ENCODE measurements at regions not wholly inside any gene's neighbourhood (a gene's known extent, or its start where the extent isn't known, plus 50 kb on each side); places are given as distances from the start of the nearest gene placed in this dataset.

- H3K27ac ChIP-seq: no peak overlapping the region
- no peak for DNase-seq (ENCODE audit: low read depth, low spot score)
Observed at GRCh38 chr3:82354228-82354627, 592.8 kb upstream of the GBE1 start.

GRCh38 chr3:82353306-82354171 lies 592.1 kb upstream of the GBE1 start:
- no peak for DNase-seq (ENCODE audit: low read depth, low spot score)
- H3K27ac ChIP-seq: no peak overlapping the region

- no peak for DNase-seq (ENCODE audit: low read depth, low spot score)
- no peak overlapping the region for H3K27ac ChIP-seq
Observed at GRCh38 chr3:82347585-82347984, 586.1 kb upstream of the GBE1 start.

- DNase-seq (ENCODE audit: low read depth, low spot score): no peak
- no peak overlapping the region for H3K27ac ChIP-seq
Observed at GRCh38 chr3:82342521-82342920, 581.1 kb upstream of the GBE1 start.

- DNase-seq (ENCODE audit: low read depth, low spot score): no peak
- H3K27ac ChIP-seq: no peak overlapping the region
Observed at GRCh38 chr3:82329300-82329699, 567.9 kb upstream of the GBE1 start.

GRCh38 chr3:82311901-82312300 lies 550.5 kb upstream of the GBE1 start:
- no peak for DNase-seq (ENCODE audit: low read depth, low spot score)
- H3K27ac ChIP-seq: no peak overlapping the region

GRCh38 chr3:82308755-82309154 lies 547.3 kb upstream of the GBE1 start:
- no peak for DNase-seq (ENCODE audit: low read depth, low spot score)
- H3K27ac ChIP-seq: no peak overlapping the region

- no peak overlapping the region for H3K27ac ChIP-seq
- DNase-seq (ENCODE audit: low read depth, low spot score): no peak
Observed at GRCh38 chr3:82306189-82306588, 544.7 kb upstream of the GBE1 start.

- DNase-seq (ENCODE audit: low read depth, low spot score): no peak
- H3K27ac ChIP-seq: no peak overlapping the region
Observed at GRCh38 chr3:82294609-82295008, 533.2 kb upstream of the GBE1 start.

GRCh38 chr3:82293867-82294266 lies 532.4 kb upstream of the GBE1 start:
- no peak overlapping the region for H3K27ac ChIP-seq
- DNase-seq (ENCODE audit: low read depth, low spot score): no peak

- DNase-seq (ENCODE audit: low read depth, low spot score): no peak
- no peak overlapping the region for H3K27ac ChIP-seq
Observed at GRCh38 chr3:82293435-82293834, 532.0 kb upstream of the GBE1 start.

GRCh38 chr3:82287562-82287961 lies 526.1 kb upstream of the GBE1 start:
- no peak for DNase-seq (ENCODE audit: low read depth, low spot score)
- no peak overlapping the region for H3K27ac ChIP-seq

GRCh38 chr3:82281205-82281604 lies 519.8 kb upstream of the GBE1 start:
- DNase-seq (ENCODE audit: low read depth, low spot score): no peak
- H3K27ac ChIP-seq: no peak overlapping the region

GRCh38 chr3:82276992-82277391 lies 515.5 kb upstream of the GBE1 start:
- no peak for DNase-seq (ENCODE audit: low read depth, low spot score)
- no peak overlapping the region for H3K27ac ChIP-seq

GRCh38 chr3:82274897-82275296 lies 513.5 kb upstream of the GBE1 start:
- no peak for DNase-seq (ENCODE audit: low read depth, low spot score)
- H3K27ac ChIP-seq: no peak overlapping the region

- no peak overlapping the region for H3K27ac ChIP-seq
- no peak for DNase-seq (ENCODE audit: low read depth, low spot score)
Observed at GRCh38 chr3:82265747-82266146, 504.3 kb upstream of the GBE1 start.

- no peak overlapping the region for H3K27ac ChIP-seq
Observed at GRCh38 chr3:82262193-82262592, 500.7 kb upstream of the GBE1 start.

GRCh38 chr3:82261637-82262036 lies 500.2 kb upstream of the GBE1 start:
- no peak overlapping the region for H3K27ac ChIP-seq
- no peak for DNase-seq (ENCODE audit: low read depth, low spot score)

More at GRCh38 chr3:82262193-82262592, 500.7 kb upstream of the GBE1 start:
- DNase-seq (ENCODE audit: low read depth, low spot score): no peak

GRCh38 chr3:82261013-82261412 lies 499.6 kb upstream of the GBE1 start:
- DNase-seq (ENCODE audit: low read depth, low spot score): no peak
- no peak overlapping the region for H3K27ac ChIP-seq

GRCh38 chr3:82259994-82260393 lies 498.5 kb upstream of the GBE1 start:
- no peak overlapping the region for H3K27ac ChIP-seq

GRCh38 chr3:82240322-82240721 lies 478.9 kb upstream of the GBE1 start:
- DNase-seq (ENCODE audit: low read depth, low spot score): no peak
- no peak overlapping the region for H3K27ac ChIP-seq

More at GRCh38 chr3:82259994-82260393, 498.5 kb upstream of the GBE1 start:
- DNase-seq (ENCODE audit: low read depth, low spot score): no peak

- no peak overlapping the region for H3K27ac ChIP-seq
- no peak for DNase-seq (ENCODE audit: low read depth, low spot score)
Observed at GRCh38 chr3:82236257-82236656, 474.8 kb upstream of the GBE1 start.
